Progenitor cell of endocrine pancreas (in vitro differentiated cells): ENCODE measurements at regions not wholly inside any gene's neighbourhood (a gene's known extent, or its start where the extent isn't known, plus 50 kb on each side); places are given as distances from the start of the nearest gene placed in this dataset.
A peak's percentile ranks its signal among the peaks of the same experiment; 100 is the strongest.

Source experiments
- DNase-seq: peaks from one replicate; pipeline ENCODE4 v3.0.0; 2021; ENCODE audit warnings: low spot score; ENCODE audit not compliant: unreplicated experiment
- H3K27ac Mint-ChIP-seq: 2 replicates; pipeline ENCODE4 v1.8.0; 2021; ENCODE audit warnings: mild to moderate bottlenecking, moderate library complexity, mixed read lengths
- H3K27me3 Mint-ChIP-seq: 2 replicates; pipeline ENCODE4 v1.8.0; 2021; ENCODE audit warnings: mixed read lengths
- H3K36me3 Mint-ChIP-seq: 2 replicates; pipeline ENCODE4 v1.8.0; 2022; ENCODE audit warnings: mixed read lengths; ENCODE audit not compliant: insufficient read depth
- H3K4me1 Mint-ChIP-seq: 2 replicates; pipeline ENCODE4 v1.8.0; 2021; ENCODE audit warnings: low read depth, mixed read lengths
- H3K4me3 Mint-ChIP-seq: 2 replicates; pipeline ENCODE4 v1.8.0; 2021; ENCODE audit warnings: low read depth, mild to moderate bottlenecking, moderate library complexity, mixed read lengths
- H3K9me3 Mint-ChIP-seq: 2 replicates; pipeline ENCODE4 v1.8.0; 2021; ENCODE audit warnings: low read depth, mixed read lengths
- CTCF ChIP-seq: fragments of 200-600 bp; sonication (generic); IDR thresholded peaks from one replicate; pipeline ENCODE4 v1.5.0; 2021; ENCODE audit warnings: antibody characterized with exemption, mild to moderate bottlenecking; ENCODE audit not compliant: unreplicated experiment

- Mint-ChIP-seq H3K4me3 (no peak overlapping the region), H3K9me3 (no peaks in the 10 kb centered on the region), H3K27ac (no peak overlapping the region), H3K36me3 (no peaks in the 10 kb centered on the region), H3K4me1 (peaks cover 22% of the 10 kb centered on the region), H3K27me3 (no peaks in the 10 kb centered on the region)
- no peak for TF ChIP-seq CTCF
- DNase-seq: no peak
These were observed 657.2 kb upstream of the FSHR start for GRCh38 chr2:49811502-49811901.

GRCh38 chr2:49807689-49808088, 653.4 kb upstream of the FSHR start:
- no peak overlapping the region for H3K4me3 Mint-ChIP-seq
- H3K36me3 Mint-ChIP-seq: peaks cover 1% of the 10 kb centered on the region
- peak; percentile 11 for TF ChIP-seq CTCF
- H3K9me3 Mint-ChIP-seq: peaks cover 5% of the 10 kb centered on the region
- peak overlapping the region; percentile 79 for H3K27ac Mint-ChIP-seq
- peaks cover 26% of the 10 kb centered on the region for H3K4me1 Mint-ChIP-seq
- DNase-seq: no peak
- no peaks in the 10 kb centered on the region for H3K27me3 Mint-ChIP-seq

- Mint-ChIP-seq H3K36me3 (peaks cover 2% of the 10 kb centered on the region), H3K27ac (no peak overlapping the region), H3K9me3 (peaks cover 17% of the 10 kb centered on the region), H3K4me3 (no peak overlapping the region), H3K27me3 (no peaks in the 10 kb centered on the region), H3K4me1 (peaks cover 25% of the 10 kb centered on the region)
- no peak for DNase-seq
- no peak for TF ChIP-seq CTCF
These were observed 649.8 kb upstream of the FSHR start for GRCh38 chr2:49804111-49804510.

- DNase-seq: no peak
- peaks cover 2% of the 10 kb centered on the region for H3K36me3 Mint-ChIP-seq
- no peak overlapping the region for H3K27ac Mint-ChIP-seq
- H3K9me3 Mint-ChIP-seq: peaks cover 17% of the 10 kb centered on the region
- H3K27me3 Mint-ChIP-seq: no peaks in the 10 kb centered on the region
- H3K4me1 Mint-ChIP-seq: peaks cover 15% of the 10 kb centered on the region
- H3K4me3 Mint-ChIP-seq: no peak overlapping the region
- no peak for TF ChIP-seq CTCF
These were observed 647.7 kb upstream of the FSHR start for GRCh38 chr2:49801898-49802450.

GRCh38 chr2:49798570-49798969, 644.3 kb upstream of the FSHR start:
- DNase-seq: no peak
- Mint-ChIP-seq H3K27ac (no peak overlapping the region), H3K36me3 (peaks cover 2% of the 10 kb centered on the region), H3K9me3 (peaks cover 17% of the 10 kb centered on the region), H3K27me3 (no peaks in the 10 kb centered on the region), H3K4me3 (no peak overlapping the region), H3K4me1 (no peaks in the 10 kb centered on the region)
- no peak for TF ChIP-seq CTCF
